ENCODE measurements at regions not wholly inside any gene's neighbourhood (a gene's known extent, or its start where the extent isn't known, plus 50 kb on each side); places are given as distances from the start of the nearest gene placed in this dataset.

DNA sequence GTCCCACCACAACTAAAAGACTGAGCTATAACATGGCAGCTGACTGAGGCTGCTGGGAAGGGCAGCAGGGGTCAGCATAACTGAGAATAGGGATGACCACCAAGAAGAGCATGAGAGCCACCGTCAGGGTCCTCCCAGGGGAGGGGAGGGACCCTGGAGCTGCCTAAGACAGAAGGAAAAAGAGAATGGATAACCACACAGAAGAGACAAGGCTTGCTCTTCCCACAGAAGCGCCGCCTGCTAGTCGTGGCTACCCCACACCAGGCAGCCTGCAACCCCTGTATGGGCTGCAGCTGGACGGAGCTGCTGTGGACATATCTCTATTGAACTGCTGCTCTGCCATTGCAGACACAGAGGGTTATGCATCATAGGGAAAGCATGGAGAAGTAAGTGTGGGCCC, 132.0 kb upstream of the CHD6 start:
- Histone ChIP-seq H4K20me1 (ENCODE audit: control insufficient read depth, insufficient read depth) (no peaks in the 10 kb centered on the region), H2AFZ (ENCODE audit: control insufficient read depth, low read depth, low read length) (no peak overlapping the region), H3K27ac (ENCODE audit: control insufficient read depth, insufficient read depth) (no peak overlapping the region), H3K4me3 (no peak overlapping the region), H3K36me3 (ENCODE audit: control insufficient read depth in 2 of 2, insufficient read depth in 2 of 2, low read length in 1 of 2) (no peaks in the 10 kb centered on the region), H3K79me2 (ENCODE audit: control insufficient read depth, insufficient read depth, low read length) (no peaks in the 10 kb centered on the region), H3K27me3 (replicated peaks in 1 of 2; ENCODE audit: control insufficient read depth in 2 of 2, insufficient read depth in 2 of 2, low read length in 1 of 2) (no peaks in the 10 kb centered on the region), H3K9ac (ENCODE audit: control insufficient read depth, insufficient read depth, low read length) (no peak overlapping the region), H3K4me2 (ENCODE audit: control insufficient read depth, insufficient read depth) (no peak overlapping the region), H3K9me3 (replicated peaks; ENCODE audit: control insufficient read depth, insufficient read depth, low read length) (no peaks in the 10 kb centered on the region), H3K4me1 (ENCODE audit: control insufficient read depth, insufficient read depth, low read length) (no peaks in the 10 kb centered on the region)
- WGBS (ENCODE audit: insufficient coverage, insufficient replicate concordance, low lambda C conversion rate, missing lambda C conversion rate) = 0% methylated on average over 5 of the region's 5 CpGs
- ChIA-PET RAD21 (ENCODE audit: unreplicated experiment) (no interaction called here), CTCF (interaction anchor here (0.5 to 1.4 kb wide), 3 partner anchors 13 to 755 kb away, joined by 3 to 6 read pairs (median 3); no protein-coding TSS in a partner anchor), SMC1A (ENCODE audit: uncharacterized antibody, unreplicated experiment) (no interaction called here), POLR2A (no interaction called here)
- DNase-seq (ENCODE audit: low read depth, low spot score) (no peak), ATAC-seq (no peak), FAIRE-seq (no peak)
- in situ Hi-C loops (cut with MboI) (no loop called here), intact Hi-C loops (cut with micrococcal nuclease; ENCODE audit: unreplicated experiment) (no loop called here)
- no TSS peak for BruUV-seq (replicated peaks)
- no peak for TF ChIP-seq ATF7 (IDR thresholded peaks at IDR 0.05; ENCODE audit: low read depth)
- no peak for TF ChIP-seq BRCA1 (IDR thresholded peaks at IDR 0.05; ENCODE audit: low read depth, low read length)
- no peak for TF ChIP-seq SMAD1 (IDR thresholded peaks at IDR 0.05; ENCODE audit: low read depth, partially characterized antibody)
- no peak for TF ChIP-seq SMARCA5 (IDR thresholded peaks at IDR 0.05)
- TF ChIP-seq, protein P1, sequence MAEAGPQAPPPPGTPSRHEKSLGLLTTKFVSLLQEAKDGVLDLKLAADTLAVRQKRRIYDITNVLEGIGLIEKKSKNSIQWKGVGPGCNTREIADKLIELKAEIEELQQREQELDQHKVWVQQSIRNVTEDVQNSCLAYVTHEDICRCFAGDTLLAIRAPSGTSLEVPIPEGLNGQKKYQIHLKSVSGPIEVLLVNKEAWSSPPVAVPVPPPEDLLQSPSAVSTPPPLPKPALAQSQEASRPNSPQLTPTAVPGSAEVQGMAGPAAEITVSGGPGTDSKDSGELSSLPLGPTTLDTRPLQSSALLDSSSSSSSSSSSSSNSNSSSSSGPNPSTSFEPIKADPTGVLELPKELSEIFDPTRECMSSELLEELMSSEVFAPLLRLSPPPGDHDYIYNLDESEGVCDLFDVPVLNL (IDR thresholded peaks at IDR 0.05; ENCODE audit: low read depth, low read length) = no peak
- no peak for TF ChIP-seq SUPT20H (IDR thresholded peaks at IDR 0.05; ENCODE audit: borderline replicate concordance, control insufficient read depth, low read depth, low read length)
- TF ChIP-seq, protein P2, sequence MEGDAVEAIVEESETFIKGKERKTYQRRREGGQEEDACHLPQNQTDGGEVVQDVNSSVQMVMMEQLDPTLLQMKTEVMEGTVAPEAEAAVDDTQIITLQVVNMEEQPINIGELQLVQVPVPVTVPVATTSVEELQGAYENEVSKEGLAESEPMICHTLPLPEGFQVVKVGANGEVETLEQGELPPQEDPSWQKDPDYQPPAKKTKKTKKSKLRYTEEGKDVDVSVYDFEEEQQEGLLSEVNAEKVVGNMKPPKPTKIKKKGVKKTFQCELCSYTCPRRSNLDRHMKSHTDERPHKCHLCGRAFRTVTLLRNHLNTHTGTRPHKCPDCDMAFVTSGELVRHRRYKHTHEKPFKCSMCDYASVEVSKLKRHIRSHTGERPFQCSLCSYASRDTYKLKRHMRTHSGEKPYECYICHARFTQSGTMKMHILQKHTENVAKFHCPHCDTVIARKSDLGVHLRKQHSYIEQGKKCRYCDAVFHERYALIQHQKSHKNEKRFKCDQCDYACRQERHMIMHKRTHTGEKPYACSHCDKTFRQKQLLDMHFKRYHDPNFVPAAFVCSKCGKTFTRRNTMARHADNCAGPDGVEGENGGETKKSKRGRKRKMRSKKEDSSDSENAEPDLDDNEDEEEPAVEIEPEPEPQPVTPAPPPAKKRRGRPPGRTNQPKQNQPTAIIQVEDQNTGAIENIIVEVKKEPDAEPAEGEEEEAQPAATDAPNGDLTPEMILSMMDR (IDR thresholded peaks at IDR 0.05 in 2 of 3, conservative IDR thresholded peaks at IDR 0.05 in 1 of 3; ENCODE audit: control insufficient read depth in 2 of 3, extremely low read depth in 1 of 3, insufficient read depth in 1 of 3, low read depth in 3 of 3, low read length in 3 of 3) = no peak
